ENCODE measurements at regions not wholly inside any gene's neighbourhood (a gene's known extent, or its start where the extent isn't known, plus 50 kb on each side); places are given as distances from the start of the nearest gene placed in this dataset.

DNA sequence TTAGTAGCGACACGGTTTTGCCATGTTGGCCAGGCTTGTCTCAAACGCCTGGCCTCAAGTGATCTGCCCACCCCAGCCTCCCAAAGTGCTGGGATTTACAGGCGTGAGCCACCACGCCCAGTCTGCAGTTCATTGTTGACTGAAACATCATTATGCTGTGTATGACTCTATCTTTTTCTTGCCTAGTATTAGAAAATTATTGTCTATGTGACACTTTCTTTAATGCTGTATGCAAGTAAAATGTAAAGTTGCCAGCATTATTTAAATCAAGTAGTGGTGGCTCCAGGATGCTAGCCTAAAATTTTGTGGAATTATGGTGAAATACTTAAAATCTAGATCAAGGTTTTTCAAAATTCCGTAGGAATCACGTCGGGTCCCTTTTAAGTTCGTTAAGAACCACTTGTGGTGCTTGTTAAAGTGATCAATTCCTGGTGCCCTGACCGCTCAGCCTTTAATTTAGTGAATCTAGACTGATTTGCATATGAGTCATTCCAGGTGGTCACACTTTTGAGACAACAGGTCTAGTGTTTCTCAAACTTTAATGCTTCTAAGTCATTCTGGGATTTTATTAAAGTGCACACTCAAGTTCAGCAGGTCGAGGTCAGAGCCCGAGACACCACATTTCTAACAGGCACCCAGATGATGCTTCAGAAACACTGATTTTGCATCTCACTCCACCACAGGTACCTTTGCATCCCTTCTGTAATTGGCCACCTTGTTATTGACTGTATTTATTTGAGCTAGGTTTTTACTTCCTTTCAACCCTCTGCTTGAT, 132.6 kb upstream of the MTHFD1L start:
- TF ChIP-seq, protein P1, sequence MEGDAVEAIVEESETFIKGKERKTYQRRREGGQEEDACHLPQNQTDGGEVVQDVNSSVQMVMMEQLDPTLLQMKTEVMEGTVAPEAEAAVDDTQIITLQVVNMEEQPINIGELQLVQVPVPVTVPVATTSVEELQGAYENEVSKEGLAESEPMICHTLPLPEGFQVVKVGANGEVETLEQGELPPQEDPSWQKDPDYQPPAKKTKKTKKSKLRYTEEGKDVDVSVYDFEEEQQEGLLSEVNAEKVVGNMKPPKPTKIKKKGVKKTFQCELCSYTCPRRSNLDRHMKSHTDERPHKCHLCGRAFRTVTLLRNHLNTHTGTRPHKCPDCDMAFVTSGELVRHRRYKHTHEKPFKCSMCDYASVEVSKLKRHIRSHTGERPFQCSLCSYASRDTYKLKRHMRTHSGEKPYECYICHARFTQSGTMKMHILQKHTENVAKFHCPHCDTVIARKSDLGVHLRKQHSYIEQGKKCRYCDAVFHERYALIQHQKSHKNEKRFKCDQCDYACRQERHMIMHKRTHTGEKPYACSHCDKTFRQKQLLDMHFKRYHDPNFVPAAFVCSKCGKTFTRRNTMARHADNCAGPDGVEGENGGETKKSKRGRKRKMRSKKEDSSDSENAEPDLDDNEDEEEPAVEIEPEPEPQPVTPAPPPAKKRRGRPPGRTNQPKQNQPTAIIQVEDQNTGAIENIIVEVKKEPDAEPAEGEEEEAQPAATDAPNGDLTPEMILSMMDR (IDR thresholded peaks at IDR 0.05): no peak
- DNase-seq (ENCODE audit: low spot score): no peak

DNA sequence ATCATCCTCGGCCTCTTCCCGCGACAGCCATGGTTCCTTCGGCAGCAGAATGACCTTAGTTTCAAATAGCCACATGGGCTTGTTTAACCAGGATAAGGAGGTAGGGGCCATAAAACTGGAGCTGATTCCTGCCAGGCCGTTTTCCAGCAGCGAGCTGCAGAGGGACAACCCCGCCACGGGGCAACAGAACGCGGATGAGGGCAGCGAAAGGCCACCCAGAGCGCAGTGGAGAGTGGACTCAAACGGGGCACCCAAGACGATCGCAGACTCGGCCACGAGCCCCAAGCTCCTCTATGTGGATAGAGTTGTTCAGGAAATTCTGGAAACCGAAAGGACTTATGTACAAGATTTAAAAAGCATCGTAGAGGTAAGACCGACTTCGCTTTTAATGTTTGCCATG, 131.8 kb upstream of the MTHFD1L start:
- Histone ChIP-seq H3K27ac (no peak overlapping the region), H3K4me3 (no peak overlapping the region)
- no peak for DNase-seq (ENCODE audit: low spot score)
- TF ChIP-seq, protein P1 (IDR thresholded peaks at IDR 0.05): no peak

More for the DNA sequence above, 132.6 kb upstream of the MTHFD1L start:
- Histone ChIP-seq H3K27ac (no peak overlapping the region), H3K4me3 (no peak overlapping the region)

DNA sequence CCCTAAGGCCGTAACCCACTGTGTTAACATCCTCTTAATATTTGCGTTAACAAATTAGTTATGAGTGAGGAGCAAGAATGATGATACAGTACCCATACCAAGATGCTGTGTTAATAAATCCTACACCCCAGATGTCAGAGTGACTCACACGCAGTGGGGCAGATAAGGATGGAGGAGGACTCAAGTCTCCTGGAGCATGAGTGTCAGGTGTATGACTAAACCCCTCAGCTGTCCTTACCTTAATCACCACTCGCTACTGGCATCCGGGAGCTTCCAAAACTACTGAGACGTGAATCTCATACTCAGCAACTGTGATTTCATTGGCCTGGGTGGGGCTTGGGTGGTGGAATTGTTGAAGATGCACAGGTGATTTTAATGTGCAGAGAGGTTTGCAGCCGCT, 131.3 kb upstream of the MTHFD1L start:
- Histone ChIP-seq H3K27ac (no peak overlapping the region), H3K4me3 (no peak overlapping the region)
- no peak for DNase-seq (ENCODE audit: low spot score)
- TF ChIP-seq, protein P1 (IDR thresholded peaks at IDR 0.05): no peak

DNA sequence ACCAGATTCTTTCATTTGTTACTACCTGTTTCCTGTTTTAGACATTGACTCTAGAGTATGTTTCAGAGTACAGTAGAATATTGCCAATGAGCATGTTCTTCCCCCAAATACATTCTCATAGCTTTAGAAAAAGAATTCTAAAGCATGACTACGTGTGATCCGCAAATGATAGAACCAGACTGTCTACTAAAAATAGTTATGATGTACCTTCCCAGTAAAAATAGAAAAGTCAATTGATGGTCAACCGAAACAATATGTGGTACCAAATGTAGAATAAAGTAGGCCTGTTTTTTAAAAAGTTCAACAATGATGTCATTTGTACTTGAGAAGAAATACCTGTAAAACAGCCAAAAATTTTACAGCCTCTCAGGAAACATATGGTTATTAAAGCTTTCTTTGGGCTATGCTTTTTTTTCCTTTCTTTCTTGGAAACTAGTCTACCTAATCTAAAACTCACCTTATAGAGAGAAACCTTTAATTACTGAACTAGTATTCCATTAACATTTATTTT, 130.1 kb upstream of the MTHFD1L start:
- DNase-seq (ENCODE audit: low spot score): no peak
- Histone ChIP-seq H3K4me3 (no peak overlapping the region), H3K27ac (no peak overlapping the region)
- TF ChIP-seq, protein P1 (IDR thresholded peaks at IDR 0.05): no peak

DNA sequence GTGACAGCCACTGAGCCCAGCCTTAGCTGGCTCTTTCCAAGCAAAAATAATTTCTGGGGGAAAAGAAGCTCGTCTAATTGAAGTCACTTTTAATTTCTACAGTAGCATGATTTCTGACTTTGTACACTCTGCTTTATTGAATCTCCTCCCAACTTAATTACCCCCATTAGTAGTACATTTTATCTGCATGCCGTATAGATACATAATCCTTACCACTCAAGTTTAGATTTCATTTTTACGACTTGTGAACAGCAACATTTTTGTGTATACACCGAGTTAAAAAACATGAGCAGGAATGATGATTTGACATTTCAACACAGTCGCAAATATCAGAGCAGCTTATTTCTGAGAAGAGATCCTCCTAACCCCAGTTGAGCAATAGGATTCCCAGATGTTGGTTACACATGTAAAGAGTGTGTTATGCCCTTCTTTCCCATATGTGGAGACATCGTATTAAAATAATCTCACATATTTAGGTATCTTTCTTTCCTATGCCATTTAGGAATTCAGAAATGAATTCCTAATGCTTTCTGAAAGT, 127.3 kb upstream of the MTHFD1L start:
- Histone ChIP-seq H3K4me3 (no peak overlapping the region), H3K27ac (no peak overlapping the region)
- no peak for DNase-seq (ENCODE audit: low spot score)
- TF ChIP-seq, protein P1 (IDR thresholded peaks at IDR 0.05): no peak

DNA sequence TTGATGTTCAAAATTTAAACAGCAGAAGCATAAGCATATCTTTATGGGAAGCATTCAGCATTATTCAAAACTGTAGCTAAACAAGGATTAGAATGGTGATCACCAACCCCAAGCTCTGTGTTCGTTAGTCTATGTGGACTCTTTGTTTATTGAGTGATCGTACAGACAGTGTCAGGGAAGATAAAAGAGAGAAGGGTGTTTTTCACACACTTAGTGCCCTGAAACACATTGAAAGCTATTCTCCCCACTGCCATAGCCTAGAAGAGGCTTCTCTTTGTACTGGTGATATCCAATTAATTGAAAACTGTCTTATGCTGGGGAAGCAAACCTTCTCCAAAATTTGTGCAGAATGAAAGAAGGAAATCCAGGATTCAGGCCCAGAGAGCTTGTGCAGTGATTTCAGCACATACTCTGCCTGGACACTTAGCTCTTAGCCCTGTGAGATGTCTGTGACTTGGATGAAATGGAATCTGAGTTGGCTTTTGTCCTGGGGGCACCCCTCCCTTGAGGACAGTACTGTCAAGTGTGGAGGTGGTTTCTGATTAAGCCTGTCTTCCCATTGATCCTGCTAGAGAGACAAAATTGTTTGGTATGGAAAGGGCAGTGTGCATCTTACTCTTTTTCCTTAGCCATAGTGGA, 125.7 kb upstream of the MTHFD1L start:
- no peak for DNase-seq (ENCODE audit: low spot score)
- TF ChIP-seq, protein P1 (IDR thresholded peaks at IDR 0.05): no peak
- no peak overlapping the region for H3K27ac ChIP-seq
- no peak overlapping the region for H3K4me3 ChIP-seq
